ENCODE measurements at regions not wholly inside any gene's neighbourhood (a gene's known extent, or its start where the extent isn't known, plus 50 kb on each side); places are given as distances from the start of the nearest gene placed in this dataset.

DNA sequence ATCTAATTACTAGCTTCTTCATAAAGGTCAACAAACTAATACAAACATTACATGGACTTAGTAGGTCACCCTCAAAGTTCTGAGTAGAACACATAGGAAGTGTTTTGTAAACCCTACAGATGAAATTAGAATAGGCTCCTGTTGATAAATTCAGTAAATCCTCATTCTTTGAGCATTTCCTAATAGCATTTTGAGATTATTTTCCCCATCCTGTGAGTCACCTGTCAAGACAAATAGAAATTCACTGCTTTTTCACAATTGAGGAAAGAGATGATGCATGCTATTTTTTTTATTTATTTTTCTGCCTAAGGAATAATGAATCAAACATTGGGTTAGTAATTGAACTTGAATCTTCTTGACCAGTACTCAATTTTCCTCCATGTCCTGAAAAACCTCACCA, 666.7 kb upstream of the GOT2 start (continued):
- TF ChIP-seq, protein P1, sequence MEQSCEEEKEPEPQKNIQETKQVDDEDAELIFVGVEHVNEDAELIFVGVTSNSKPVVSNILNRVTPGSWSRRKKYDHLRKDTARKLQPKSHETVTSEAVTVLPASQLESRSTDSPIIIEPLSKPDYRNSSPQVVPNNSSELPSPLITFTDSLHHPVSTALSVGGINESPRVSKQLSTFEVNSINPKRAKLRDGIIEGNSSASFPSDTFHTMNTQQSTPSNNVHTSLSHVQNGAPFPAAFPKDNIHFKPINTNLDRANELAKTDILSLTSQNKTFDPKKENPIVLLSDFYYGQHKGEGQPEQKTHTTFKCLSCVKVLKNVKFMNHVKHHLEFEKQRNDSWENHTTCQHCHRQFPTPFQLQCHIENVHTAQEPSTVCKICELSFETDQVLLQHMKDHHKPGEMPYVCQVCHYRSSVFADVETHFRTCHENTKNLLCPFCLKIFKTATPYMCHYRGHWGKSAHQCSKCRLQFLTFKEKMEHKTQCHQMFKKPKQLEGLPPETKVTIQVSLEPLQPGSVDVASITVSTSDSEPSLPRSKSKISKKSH (CRISPR knock-in tag; IDR thresholded peaks at IDR 0.05): no peak
- TF ChIP-seq SRSF9 (IDR thresholded peaks at IDR 0.05; ENCODE audit: borderline replicate concordance, low read depth, low read length) (no peak), NFIX (CRISPR knock-in tag; IDR thresholded peaks at IDR 0.05; ENCODE audit: low read depth) (no peak), STAT5A (IDR thresholded peaks at IDR 0.05; ENCODE audit: borderline replicate concordance, low read length) (no peak)
- TF ChIP-seq, protein P2, sequence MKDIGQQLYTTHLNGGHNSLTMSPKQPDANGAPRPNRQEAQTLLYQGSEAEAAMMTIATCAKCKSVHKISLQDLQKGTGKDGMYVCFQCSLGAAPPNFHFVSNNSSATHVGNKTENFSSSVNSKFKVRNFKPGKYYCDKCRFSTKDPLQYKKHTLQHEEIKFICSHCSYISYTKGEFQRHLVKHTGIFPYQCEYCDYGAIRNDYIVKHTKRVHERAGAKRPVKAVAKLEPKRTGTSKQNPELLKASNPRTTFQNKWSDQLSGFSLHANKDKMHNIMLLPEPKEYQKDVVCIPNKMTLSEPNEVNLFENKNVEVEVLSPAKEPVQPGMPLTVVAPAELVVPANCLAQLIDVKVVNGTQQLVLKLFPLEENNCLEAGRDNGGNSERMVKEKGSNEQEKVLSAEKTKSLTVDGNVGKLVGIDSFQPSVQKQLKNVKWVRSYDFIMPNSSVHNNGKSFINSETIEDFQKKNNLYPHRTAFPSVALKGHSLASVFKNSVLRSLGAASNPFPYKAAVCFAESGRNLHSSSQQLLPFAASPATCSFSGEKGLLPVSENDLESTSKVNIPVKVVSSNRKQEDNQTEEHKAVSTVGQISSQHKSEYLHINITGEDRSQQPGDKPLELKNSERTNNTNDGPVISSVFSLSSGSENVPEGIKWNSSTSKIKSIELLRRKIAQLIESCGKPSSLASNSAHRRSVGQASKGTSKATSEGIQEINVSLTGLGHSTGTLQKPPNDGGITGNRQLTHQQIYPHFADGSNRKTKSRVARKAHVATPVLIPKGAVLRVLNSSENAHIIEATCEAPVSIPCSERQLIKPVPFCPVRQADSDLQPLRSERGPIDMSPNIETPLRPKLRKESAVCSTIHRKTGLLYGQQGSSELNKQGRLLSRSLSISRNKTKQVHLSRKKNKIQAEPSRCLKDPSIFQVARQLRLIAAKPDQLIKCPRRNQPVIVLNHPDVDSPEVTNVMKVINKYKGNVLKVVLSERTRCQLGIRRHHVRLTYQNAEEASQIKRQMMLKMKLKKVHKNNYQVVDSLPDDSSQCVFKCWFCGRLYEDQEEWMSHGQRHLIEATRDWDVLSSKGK (CRISPR knock-in tag; IDR thresholded peaks at IDR 0.05): no peak

DNA sequence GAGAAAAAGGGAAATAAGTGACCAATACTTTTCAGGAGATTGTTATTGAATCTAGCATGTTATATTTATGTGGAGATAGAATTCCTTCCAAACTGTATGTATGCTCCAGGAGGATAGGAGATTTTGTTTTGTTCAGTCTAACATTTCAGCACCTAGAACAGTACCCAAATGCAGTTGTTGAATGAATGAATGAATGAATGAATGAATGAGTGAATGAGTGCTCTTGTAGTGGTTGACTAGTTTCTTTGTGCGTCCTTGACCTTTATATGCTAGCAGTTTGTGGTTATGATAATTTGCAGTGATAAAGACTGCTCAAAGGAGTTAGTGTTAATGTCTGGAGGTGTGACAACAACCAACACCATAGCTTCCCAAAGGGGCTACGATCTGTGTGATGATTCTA, 663.5 kb upstream of the GOT2 start:
- in situ Hi-C loops (cut with MboI) (no loop called here), intact Hi-C loops (cut with micrococcal nuclease) (no loop called here)
- H3K27ac ChIP-seq (ENCODE audit: extremely low read depth, low read depth, low read length): no peak overlapping the region
- H3K4me3 ChIP-seq: no peak overlapping the region
- BruUV-seq (replicated peaks): no TSS peak
- H4K20me1 ChIP-seq (replicated peaks; ENCODE audit: control insufficient read depth, insufficient read depth, low read length): no peaks in the 10 kb centered on the region
- no peak for DNase-seq (ENCODE audit: extremely low read depth in 1 of 4, low spot score in 3 of 4)
- ATAC-seq: no peak
- H3K79me2 ChIP-seq (ENCODE audit: control insufficient read depth, insufficient read depth, low read length): no peaks in the 10 kb centered on the region
- no peak overlapping the region for H3K4me2 ChIP-seq (ENCODE audit: insufficient read depth, low read length)
- peak; percentile 86 for TF ChIP-seq ZNF24 (IDR thresholded peaks at IDR 0.05)
- TF ChIP-seq MCM7 (IDR thresholded peaks at IDR 0.05): no peak
- TF ChIP-seq, protein P3, sequence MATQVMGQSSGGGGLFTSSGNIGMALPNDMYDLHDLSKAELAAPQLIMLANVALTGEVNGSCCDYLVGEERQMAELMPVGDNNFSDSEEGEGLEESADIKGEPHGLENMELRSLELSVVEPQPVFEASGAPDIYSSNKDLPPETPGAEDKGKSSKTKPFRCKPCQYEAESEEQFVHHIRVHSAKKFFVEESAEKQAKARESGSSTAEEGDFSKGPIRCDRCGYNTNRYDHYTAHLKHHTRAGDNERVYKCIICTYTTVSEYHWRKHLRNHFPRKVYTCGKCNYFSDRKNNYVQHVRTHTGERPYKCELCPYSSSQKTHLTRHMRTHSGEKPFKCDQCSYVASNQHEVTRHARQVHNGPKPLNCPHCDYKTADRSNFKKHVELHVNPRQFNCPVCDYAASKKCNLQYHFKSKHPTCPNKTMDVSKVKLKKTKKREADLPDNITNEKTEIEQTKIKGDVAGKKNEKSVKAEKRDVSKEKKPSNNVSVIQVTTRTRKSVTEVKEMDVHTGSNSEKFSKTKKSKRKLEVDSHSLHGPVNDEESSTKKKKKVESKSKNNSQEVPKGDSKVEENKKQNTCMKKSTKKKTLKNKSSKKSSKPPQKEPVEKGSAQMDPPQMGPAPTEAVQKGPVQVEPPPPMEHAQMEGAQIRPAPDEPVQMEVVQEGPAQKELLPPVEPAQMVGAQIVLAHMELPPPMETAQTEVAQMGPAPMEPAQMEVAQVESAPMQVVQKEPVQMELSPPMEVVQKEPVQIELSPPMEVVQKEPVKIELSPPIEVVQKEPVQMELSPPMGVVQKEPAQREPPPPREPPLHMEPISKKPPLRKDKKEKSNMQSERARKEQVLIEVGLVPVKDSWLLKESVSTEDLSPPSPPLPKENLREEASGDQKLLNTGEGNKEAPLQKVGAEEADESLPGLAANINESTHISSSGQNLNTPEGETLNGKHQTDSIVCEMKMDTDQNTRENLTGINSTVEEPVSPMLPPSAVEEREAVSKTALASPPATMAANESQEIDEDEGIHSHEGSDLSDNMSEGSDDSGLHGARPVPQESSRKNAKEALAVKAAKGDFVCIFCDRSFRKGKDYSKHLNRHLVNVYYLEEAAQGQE (IDR thresholded peaks at IDR 0.05; ENCODE audit: borderline replicate concordance): peak; percentile 44
- TF ChIP-seq, protein P3 (CRISPR knock-in tag; IDR thresholded peaks at IDR 0.05; ENCODE audit: low read depth): no peak
- H3K27me3 ChIP-seq (ENCODE audit: control insufficient read depth in 2 of 2, insufficient read depth in 2 of 2, low read length in 2 of 2): no peaks in the 10 kb centered on the region
- H3K4me1 ChIP-seq (replicated peaks in 1 of 2; ENCODE audit: control insufficient read depth in 2 of 2, insufficient read depth in 2 of 2, low read length in 2 of 2): no peaks in the 10 kb centered on the region
- CTCF ChIA-PET (ENCODE audit: low intra/inter-chr PET ratio): no interaction called here
- no peaks in the 10 kb centered on the region for H3K36me3 ChIP-seq (ENCODE audit: control insufficient read depth, insufficient read depth, low read length)
- POLR2A ChIA-PET: no interaction called here
- 0% methylated on average over 2 of the region's 2 CpGs for WGBS (ENCODE audit: insufficient coverage, low coverage, missing lambda C conversion rate)
- H3K9me3 ChIP-seq (replicated peaks; ENCODE audit: control insufficient read depth, insufficient read depth, low read depth, low read length): no peaks in the 10 kb centered on the region
- no peak overlapping the region for H3K9ac ChIP-seq (ENCODE audit: insufficient read depth in 1 of 2, low read depth in 2 of 2, low read length in 2 of 2)
- H2AFZ ChIP-seq (ENCODE audit: low read depth, low read length): no peak overlapping the region
- H3K9me1 ChIP-seq (ENCODE audit: control insufficient read depth, insufficient read depth, low read length): no peaks in the 10 kb centered on the region
- no peak for FAIRE-seq
